ENCODE measurements at regions not wholly inside any gene's neighbourhood (a gene's known extent, or its start where the extent isn't known, plus 50 kb on each side); places are given as distances from the start of the nearest gene placed in this dataset.

DNA sequence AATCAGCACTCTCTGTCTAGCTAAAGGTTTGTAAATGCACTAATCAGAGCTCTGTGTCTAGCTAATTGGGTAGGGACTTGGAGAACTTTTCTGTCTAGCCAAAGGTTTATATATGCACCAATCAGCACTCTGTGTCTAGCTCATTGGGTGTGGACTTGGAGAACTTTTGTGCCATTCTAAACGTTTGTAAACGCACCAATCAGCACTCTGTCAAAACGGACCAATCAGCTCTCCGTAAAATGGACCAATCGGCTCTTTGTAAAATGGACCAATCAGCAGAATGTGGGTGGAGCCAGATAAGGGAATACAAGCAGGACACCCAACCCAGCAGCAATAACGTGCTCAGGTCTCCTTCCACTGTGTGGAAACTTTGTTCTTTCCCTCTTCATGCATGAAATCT is 298.6 kb upstream of the PTPRD start:
- TF ChIP-seq TAF1 (IDR thresholded peaks at IDR 0.05; ENCODE audit: borderline replicate concordance, insufficient read depth, low read length) (no peak), POLR2AphosphoS5 (IDR thresholded peaks at IDR 0.05; ENCODE audit: low read depth, low read length) (no peak), SIN3A (IDR thresholded peaks at IDR 0.05; ENCODE audit: borderline replicate concordance, insufficient read depth, low read length) (no peak), FOXP2 (optimal IDR thresholded peaks at IDR 0.05; ENCODE audit: borderline replicate concordance, extremely low read depth, extremely low read length, insufficient read depth) (no peak)

Data from PFSK-1 (cell line).